Muscle layer of duodenum (tissue), 2 donors: ENCODE measurements at regions not wholly inside any gene's neighbourhood (a gene's known extent, or its start where the extent isn't known, plus 50 kb on each side); places are given as distances from the start of the nearest gene placed in this dataset.

Experiments used
- H3K27ac ChIP-seq: one replicate; pipeline ENCODE4 v1.7.0; 2013; ENCODE audit warnings: mild to moderate bottlenecking, low read length
- H3K27me3 ChIP-seq: one replicate; pipeline ENCODE4 v1.7.0; 2013; ENCODE audit warnings: low read depth, mild to moderate bottlenecking, control low read depth, low read length
- H3K36me3 ChIP-seq, 2 donors: one replicate each; pipeline ENCODE4 v1.7.0; 2013; ENCODE audit warnings: low read length in 2 of 2, control low read depth in 1 of 2, mild to moderate bottlenecking in 1 of 2; ENCODE audit not compliant: insufficient read depth in 2 of 2, control insufficient read depth in 1 of 2
- H3K4me1 ChIP-seq, 2 donors: one replicate each; pipeline ENCODE4 v1.7.0; 2013; ENCODE audit warnings: low read length in 2 of 2, mild to moderate bottlenecking in 2 of 2, control low read depth in 1 of 2, moderate library complexity in 1 of 2; ENCODE audit not compliant: insufficient read depth in 2 of 2, control insufficient read depth in 1 of 2
- H3K4me3 ChIP-seq, 2 donors: one replicate each; pipeline ENCODE4 v1.7.0; 2013; ENCODE audit warnings: low read length in 2 of 2, low read depth in 1 of 2, mild to moderate bottlenecking in 1 of 2
- H3K9me3 ChIP-seq, 2 donors: one replicate each; pipeline ENCODE4 v1.7.0; 2013; ENCODE audit warnings: low read length in 2 of 2, control low read depth in 1 of 2, mild to moderate bottlenecking in 1 of 2; ENCODE audit not compliant: control insufficient read depth in 1 of 2
- donor health status: healthy.

DNA sequence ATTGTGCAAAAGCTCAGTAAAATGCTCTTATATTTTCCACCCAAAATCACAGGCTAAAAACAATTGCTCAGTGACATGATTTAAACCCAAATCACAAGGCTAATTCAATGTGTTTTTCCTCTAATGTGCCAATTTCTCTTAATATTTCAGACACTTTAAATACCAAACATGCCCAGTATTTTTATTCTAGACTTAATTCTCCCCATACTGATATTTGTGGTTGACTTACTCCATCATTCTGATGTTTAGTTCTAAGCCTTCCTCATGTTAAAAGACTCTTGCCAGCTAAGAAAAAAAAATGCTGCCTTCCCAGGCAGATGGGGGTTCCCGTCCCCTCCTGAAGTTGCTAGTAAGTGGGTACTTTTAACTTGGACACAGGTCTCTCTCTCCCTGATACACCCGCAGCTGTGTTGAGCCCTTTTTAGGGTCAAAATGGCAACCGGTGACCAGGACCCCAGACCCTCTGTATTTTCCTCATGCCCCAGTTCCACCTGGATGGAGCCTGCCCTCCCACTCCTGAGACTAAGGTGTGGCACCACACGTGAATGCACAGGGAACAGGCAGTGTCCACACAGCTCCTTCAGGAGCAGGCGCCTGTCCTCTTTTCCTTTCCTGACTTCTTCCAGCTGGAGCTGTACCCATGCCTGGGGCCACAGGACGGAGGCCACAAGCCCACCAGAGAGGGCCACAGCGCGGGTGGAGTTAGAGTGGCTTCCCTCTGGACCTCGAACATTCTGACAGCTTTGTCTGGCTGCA, 118.9 kb downstream of the RIPK4 start:
- H3K4me3 ChIP-seq = no peak overlapping the region
- H3K36me3 ChIP-seq = no peaks in the 10 kb centered on the region
- no peaks in the 10 kb centered on the region for H3K9me3 ChIP-seq
- H3K27ac ChIP-seq = no peak overlapping the region
- H3K4me1 ChIP-seq = no peaks in the 10 kb centered on the region
- no peaks in the 10 kb centered on the region for H3K27me3 ChIP-seq

DNA sequence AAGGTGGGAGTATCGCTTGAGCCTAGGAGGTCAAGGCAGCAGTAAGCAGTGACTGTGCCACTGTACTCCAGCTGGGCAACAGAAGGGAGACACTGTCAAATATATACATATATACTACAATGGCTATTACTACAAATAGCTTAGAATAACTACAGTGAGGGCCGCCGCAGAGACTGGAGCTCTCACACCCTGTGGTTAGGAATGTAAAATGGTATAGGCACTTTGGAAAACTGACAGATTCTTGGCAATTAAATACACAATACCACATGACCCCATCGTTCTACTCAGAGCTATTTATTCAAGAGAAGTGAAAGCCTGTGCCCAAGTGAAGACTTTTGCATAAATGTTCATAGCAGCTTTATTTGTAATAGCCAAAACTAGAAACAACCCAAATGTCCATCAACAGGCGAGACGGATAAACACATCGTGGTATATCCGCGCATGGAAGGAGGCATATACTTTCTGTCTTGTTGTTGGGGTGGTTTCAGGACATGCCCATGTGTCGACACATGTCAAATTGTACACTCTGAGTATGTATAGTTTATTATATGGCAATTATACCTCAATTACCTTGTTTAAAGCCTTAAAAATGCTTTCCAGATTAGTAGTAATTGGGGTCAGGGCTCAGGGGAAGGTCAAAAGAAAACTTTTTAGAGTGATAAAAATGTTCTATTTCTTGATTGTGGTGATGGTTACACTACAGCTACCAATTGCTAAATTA, 123.4 kb downstream of the RIPK4 start:
- Histone ChIP-seq H3K27ac (no peak overlapping the region), H3K36me3 (peaks cover 0 to 15% of the 10 kb centered on the region in 2 donors), H3K4me1 (no peaks in the 10 kb centered on the region), H3K27me3 (no peaks in the 10 kb centered on the region), H3K9me3 (no peaks in the 10 kb centered on the region), H3K4me3 (no peak overlapping the region)

- Histone ChIP-seq H3K9me3 (no peaks in the 10 kb centered on the region), H3K4me1 (no peaks in the 10 kb centered on the region), H3K27ac (peak overlapping the region; percentile 68), H3K27me3 (no peaks in the 10 kb centered on the region), H3K4me3 (no peak overlapping the region), H3K36me3 (peaks cover 0 to 15% of the 10 kb centered on the region in 2 donors)
These were observed 124.8 kb downstream of the RIPK4 start for GRCh38 chr21:41641821-41642701.

- peaks cover 0 to 15% of the 10 kb centered on the region in 2 donors for H3K36me3 ChIP-seq
- no peak overlapping the region for H3K4me3 ChIP-seq
- no peaks in the 10 kb centered on the region for H3K9me3 ChIP-seq
- H3K4me1 ChIP-seq = no peaks in the 10 kb centered on the region
- H3K27me3 ChIP-seq = no peaks in the 10 kb centered on the region
- peak overlapping the region; percentile 68 for H3K27ac ChIP-seq
These were observed 125.4 kb downstream of the RIPK4 start for GRCh38 chr21:41641510-41641815.

- Histone ChIP-seq H3K4me3 (no peak overlapping the region), H3K4me1 (no peaks in the 10 kb centered on the region), H3K9me3 (no peaks in the 10 kb centered on the region), H3K36me3 (peaks cover 0 to 15% of the 10 kb centered on the region in 2 donors), H3K27me3 (no peaks in the 10 kb centered on the region), H3K27ac (no peak overlapping the region)
These were observed 125.9 kb downstream of the RIPK4 start for GRCh38 chr21:41640748-41641509.

DNA sequence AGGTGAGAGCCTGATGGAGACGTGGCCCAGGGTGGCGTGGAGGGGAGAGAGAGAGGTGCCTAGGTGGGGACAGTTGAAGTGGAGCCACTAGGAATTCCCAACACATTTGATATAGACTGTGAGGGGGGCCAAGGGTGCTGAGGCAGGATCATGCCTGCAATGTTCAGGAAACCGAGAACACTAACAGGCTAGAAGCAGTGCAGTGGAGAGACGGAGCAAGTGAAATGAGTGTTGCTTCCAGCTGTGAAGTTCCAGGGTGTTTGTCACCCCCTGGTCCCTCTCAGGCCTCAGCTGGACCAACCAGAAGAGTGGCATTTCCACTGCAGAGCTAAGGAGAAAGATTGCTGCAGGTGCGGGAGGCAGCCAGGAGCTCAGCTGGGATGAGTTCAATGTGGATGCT, 127.1 kb downstream of the RIPK4 start:
- peaks cover 0 to 15% of the 10 kb centered on the region in 2 donors for H3K36me3 ChIP-seq

DNA sequence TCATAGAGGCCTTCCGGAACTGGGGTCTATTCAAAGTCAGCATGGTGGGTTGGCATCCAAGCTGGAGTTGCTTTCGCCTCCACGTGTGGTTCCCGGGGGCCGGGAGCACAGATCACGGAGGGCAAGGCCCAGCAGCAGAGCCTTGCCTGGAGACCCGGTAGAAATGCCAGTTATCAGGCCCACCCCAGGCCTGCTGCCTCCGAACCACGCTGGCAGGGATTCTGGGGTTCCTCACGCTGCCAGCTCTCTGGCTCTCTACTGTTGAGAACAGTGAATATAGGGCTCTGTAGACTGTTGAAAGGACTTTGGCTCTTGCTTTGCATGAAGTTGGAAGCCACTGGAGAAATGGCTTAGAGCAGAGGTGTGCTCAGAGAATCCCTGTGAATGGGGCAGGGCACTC, 127.5 kb downstream of the RIPK4 start:
- no peak overlapping the region for H3K4me3 ChIP-seq
- H3K27ac ChIP-seq = no peak overlapping the region
- no peaks in the 10 kb centered on the region for H3K4me1 ChIP-seq
- no peaks in the 10 kb centered on the region for H3K9me3 ChIP-seq
- H3K36me3 ChIP-seq = peaks cover 0 to 15% of the 10 kb centered on the region in 2 donors
- no peaks in the 10 kb centered on the region for H3K27me3 ChIP-seq

More for the DNA sequence above, 127.1 kb downstream of the RIPK4 start:
- Histone ChIP-seq H3K9me3 (no peaks in the 10 kb centered on the region), H3K4me1 (no peaks in the 10 kb centered on the region), H3K27me3 (no peaks in the 10 kb centered on the region), H3K27ac (no peak overlapping the region), H3K4me3 (no peak overlapping the region)

DNA sequence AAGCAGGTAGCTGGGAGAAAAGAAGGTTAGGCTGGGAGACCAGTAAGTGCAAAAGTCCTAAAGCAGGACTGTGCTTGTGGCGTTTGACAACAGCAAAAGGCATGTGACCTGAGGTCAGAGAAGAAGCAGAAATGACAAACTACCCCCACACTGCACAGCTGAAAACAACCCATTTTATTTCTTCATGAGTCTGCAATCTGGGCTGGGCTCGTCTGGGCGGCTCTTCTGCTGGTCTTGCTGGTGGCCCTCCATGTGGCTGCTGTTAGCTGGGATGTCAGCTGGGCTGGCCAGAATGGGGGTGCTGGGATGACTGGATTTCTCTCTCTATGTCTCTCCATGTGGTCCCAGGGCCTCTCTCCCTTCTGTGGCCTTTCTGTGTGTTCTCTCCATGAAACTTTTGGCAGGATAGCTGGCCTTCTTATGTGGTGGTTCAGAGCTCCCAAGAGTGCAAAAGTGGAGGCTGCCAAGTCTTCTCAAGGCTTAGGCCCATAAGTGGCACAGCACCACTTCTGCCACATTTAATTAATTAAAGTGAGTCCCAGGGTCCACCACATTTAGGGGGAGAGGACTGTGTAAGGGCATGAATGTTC, 128.6 kb downstream of the RIPK4 start:
- no peak overlapping the region for H3K27ac ChIP-seq

GRCh38 chr21:41636636-41637630, 129.0 kb upstream of the TMPRSS2 start:
- H3K4me3 ChIP-seq = no peak overlapping the region
- H3K9me3 ChIP-seq = no peaks in the 10 kb centered on the region
- peaks cover 0 to 10% of the 10 kb centered on the region in 2 donors for H3K36me3 ChIP-seq
- no peak overlapping the region for H3K27ac ChIP-seq
- no peaks in the 10 kb centered on the region for H3K4me1 ChIP-seq
- H3K27me3 ChIP-seq = no peaks in the 10 kb centered on the region

More for the DNA sequence above, 128.6 kb downstream of the RIPK4 start:
- H3K9me3 ChIP-seq = no peaks in the 10 kb centered on the region
- peaks cover 0 to 15% of the 10 kb centered on the region in 2 donors for H3K36me3 ChIP-seq
- no peaks in the 10 kb centered on the region for H3K27me3 ChIP-seq
- no peaks in the 10 kb centered on the region for H3K4me1 ChIP-seq
- no peak overlapping the region for H3K4me3 ChIP-seq

DNA sequence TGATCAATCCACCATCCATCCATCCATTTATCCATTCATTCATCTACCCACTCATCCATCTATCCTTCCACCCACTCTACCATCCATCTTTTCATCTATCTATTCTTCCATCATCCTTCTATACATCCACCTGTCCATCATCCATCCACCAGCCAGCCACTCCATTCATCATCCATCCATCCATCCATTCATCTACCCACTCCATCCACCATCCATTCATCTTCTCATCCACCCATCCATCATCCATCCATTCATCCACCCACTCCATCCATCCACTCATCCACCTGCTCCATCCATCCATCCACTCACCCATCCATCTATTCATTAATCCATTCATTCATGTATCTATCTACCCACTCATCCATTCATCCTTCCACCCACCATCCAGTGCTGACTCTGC, 127.9 kb upstream of the TMPRSS2 start:
- Histone ChIP-seq H3K9me3 (no peaks in the 10 kb centered on the region), H3K36me3 (peaks cover 0 to under 1% of the 10 kb centered on the region in 2 donors), H3K4me1 (no peaks in the 10 kb centered on the region), H3K27me3 (no peaks in the 10 kb centered on the region), H3K4me3 (no peak overlapping the region), H3K27ac (no peak overlapping the region)
